ENCODE measurements at regions not wholly inside any gene's neighbourhood (a gene's known extent, or its start where the extent isn't known, plus 50 kb on each side); places are given as distances from the start of the nearest gene placed in this dataset.

GRCh38 chr1:213602796-213603486 is 384.8 kb upstream of the PROX1 start:
- no peak for TF ChIP-seq CTCF (conservative IDR thresholded peaks at IDR 0.05; ENCODE audit: low read length)
- TF ChIP-seq EZH2phosphoT487 (IDR thresholded peaks at IDR 0.05; ENCODE audit: borderline replicate concordance, low read depth, low read length): no peak
